ENCODE measurements at regions not wholly inside any gene's neighbourhood (a gene's known extent, or its start where the extent isn't known, plus 50 kb on each side); places are given as distances from the start of the nearest gene placed in this dataset.

DNA sequence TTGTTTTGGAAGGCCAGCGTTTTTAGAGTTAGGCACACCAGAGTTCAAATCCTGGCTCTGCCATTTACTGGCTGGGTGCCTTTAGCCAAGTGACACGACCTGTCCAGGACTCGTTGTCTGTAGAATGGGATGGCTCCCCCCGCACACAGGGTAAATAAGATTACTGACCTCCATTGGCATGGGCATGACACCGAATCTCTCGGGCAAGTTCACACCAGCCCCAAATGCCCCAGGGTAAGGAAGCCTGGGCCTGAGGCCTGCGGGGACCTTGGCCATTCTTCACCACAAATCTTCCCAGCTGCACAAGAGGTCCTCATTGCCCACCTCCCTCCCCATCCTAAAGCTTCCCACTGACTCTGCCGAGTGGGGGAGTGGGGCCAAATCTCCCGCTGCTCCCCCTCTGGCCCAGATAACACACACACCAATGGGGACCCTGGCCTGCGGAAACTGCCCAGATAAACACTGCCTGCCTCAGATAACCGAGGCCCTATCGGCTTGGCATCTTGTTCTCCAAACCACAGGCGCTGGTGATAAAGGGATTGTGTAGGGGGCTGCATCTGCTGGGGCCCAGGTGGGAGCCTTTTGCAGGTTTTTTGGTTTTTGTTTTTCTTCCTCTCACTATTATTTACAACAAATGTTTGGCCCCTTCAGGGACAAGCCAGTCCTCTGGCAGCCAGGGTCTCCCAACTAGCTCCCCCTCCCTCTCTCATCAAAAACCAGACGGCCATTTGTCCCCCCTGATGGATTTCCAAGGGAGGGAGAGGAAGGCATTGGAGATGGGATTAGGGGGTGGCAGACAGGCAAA lies 75.0 kb upstream of the LHX1 start:
- DNase-seq (ENCODE audit: low read depth, low spot score): no peak
- in situ Hi-C loops (cut with HindIII; ENCODE audit: low pct_unique_long_range_greater_than_20kb, low sequenced_read_pairs): no loop called here

DNA sequence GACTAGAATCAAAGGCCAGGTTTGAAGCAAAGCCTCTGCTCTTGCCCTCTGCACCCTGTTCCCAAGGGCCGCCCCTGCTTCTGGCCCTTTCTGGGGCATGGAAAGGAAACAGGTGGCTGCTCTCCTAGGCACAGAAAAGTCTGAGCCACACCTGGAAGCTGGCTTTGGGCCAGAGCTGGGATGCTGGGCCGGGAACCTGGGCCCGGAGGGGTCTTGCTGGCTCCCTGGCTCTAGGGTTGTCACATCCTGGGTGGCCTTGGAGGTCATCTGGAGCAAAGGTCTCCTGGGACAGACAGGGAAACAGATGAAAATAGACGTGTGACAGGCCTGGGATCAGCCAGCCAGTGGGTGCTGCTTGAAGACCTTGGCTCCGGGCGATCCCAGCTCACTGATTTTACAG lies 74.1 kb upstream of the LHX1 start:
- no peak for DNase-seq (ENCODE audit: low read depth, low spot score)
- in situ Hi-C loops (cut with HindIII; ENCODE audit: low pct_unique_long_range_greater_than_20kb, low sequenced_read_pairs): no loop called here

GRCh38 chr17:36863676-36864612 lies 73.3 kb upstream of the LHX1 start:
- in situ Hi-C loops (cut with HindIII; ENCODE audit: low pct_unique_long_range_greater_than_20kb, low sequenced_read_pairs): no loop called here
- DNase-seq (ENCODE audit: low read depth, low spot score): no peak

DNA sequence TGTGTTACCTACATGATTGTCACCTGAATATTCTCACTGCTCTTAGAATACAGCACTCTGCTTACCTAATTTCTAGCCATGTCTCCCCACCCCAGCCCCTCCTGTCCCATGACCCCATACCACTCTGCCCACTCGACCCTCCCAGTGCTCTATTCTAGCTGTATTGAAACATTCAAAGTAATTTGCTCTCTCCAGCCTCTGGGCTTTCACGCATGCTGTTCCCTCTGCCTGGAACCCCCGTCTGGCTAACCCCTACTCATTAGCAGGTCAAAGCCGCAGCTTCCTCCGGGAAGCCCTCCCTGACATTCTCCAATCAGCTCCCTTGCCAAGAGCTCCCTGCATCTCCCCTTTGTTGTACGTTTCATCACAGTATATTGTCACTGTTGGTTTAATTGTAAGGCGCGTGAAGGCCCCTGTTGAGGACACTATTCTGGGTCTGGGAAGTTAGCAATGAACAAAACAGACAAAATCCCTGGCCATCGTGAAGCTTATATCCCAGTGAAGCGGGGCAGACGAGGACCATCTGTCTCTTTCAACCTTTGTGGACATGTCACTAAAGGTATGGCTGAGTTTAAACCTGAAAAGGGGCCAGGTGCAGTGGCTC lies 72.3 kb upstream of the LHX1 start:
- DNase-seq (ENCODE audit: low read depth, low spot score): no peak
- in situ Hi-C loops (cut with HindIII; ENCODE audit: low pct_unique_long_range_greater_than_20kb, low sequenced_read_pairs): no loop called here

GRCh38 chr17:36867716-36868341 lies 69.4 kb upstream of the LHX1 start:
- no peak for DNase-seq (ENCODE audit: low read depth, low spot score)
- in situ Hi-C loops (cut with HindIII; ENCODE audit: low pct_unique_long_range_greater_than_20kb, low sequenced_read_pairs): no loop called here

DNA sequence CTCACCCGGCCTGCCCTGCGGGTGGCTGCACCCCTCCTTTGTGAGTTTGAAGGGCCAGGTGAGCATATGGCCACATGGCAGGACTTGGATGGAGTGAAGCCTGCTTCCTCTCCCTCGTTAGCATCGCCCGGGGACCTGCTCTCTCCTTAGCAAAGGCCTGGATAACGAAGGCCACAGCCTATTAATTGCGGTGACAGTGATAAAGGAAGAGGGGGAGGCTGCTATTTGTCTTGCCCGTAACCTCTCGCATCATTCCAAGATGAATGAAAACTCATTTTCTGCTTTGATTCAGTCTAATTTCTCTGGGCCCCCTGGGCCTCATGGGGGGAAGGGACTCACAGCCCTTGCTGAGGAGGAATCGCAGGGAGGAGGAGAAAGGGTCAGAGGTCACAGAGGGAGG lies 68.5 kb upstream of the LHX1 start:
- DNase-seq (ENCODE audit: low read depth, low spot score): no peak

DNA sequence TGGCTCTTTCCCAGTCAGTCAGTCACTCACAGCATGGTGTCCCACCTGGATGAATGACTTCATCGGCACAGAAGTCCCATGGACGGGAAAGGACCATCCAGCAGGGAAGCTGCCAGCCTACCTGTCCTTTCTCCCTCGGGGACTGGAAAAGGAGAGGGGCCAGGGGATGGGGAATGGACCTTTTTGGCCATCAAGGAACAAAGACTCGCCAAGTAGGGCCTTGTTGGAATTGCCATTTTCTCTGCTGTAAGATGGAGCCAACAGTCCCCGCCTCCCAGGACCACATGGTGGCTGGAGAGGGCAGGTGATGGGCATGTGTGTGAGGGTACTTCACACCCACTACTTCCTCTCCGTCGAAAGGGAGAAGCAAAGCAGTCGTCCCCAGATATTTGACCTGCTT lies 67.8 kb upstream of the LHX1 start:
- no peak for DNase-seq (ENCODE audit: low read depth, low spot score)
- in situ Hi-C loops (cut with HindIII; ENCODE audit: low pct_unique_long_range_greater_than_20kb, low sequenced_read_pairs): no loop called here

More for the DNA sequence above, 68.5 kb upstream of the LHX1 start:
- in situ Hi-C loops (cut with HindIII; ENCODE audit: low pct_unique_long_range_greater_than_20kb, low sequenced_read_pairs): no loop called here

GRCh38 chr17:36869856-36870719 lies 67.2 kb upstream of the LHX1 start:
- peak; percentile 20 for DNase-seq (ENCODE audit: low read depth, low spot score)
- in situ Hi-C loops (cut with HindIII; ENCODE audit: low pct_unique_long_range_greater_than_20kb, low sequenced_read_pairs): no loop called here

- DNase-seq (ENCODE audit: low read depth, low spot score): no peak
- in situ Hi-C loops (cut with HindIII; ENCODE audit: low pct_unique_long_range_greater_than_20kb, low sequenced_read_pairs): no loop called here
Observed at GRCh38 chr17:36870720-36870999, 66.6 kb upstream of the LHX1 start.

- in situ Hi-C loops (cut with HindIII; ENCODE audit: low pct_unique_long_range_greater_than_20kb, low sequenced_read_pairs): no loop called here
- DNase-seq (ENCODE audit: low read depth, low spot score): no peak
Observed at GRCh38 chr17:36875698-36876293, 61.5 kb upstream of the LHX1 start.

- in situ Hi-C loops (cut with HindIII; ENCODE audit: low pct_unique_long_range_greater_than_20kb, low sequenced_read_pairs): no loop called here
- DNase-seq (ENCODE audit: low read depth, low spot score): no peak
Observed at GRCh38 chr17:36876966-36877365, 60.3 kb upstream of the LHX1 start.

DNA sequence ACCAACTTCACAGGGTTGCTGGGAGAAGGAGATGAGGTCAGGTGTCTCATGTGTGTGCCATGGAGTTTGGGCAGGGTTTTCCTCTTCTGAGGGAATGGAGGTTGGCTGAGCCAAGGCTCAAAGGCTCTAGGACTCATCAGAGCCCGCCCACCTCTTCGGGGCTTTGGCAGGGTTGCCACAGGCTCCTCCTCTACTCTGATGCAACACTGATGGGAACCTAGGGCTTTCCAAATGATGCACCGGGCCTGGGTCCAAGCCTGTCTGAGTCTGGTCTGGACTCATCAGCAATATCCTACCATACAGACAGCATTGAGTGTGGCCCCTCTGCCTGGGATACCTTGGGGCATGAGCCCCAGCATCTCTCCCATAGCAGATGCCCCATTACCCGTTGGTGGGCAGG lies 59.5 kb upstream of the LHX1 start:
- in situ Hi-C loops (cut with HindIII; ENCODE audit: low pct_unique_long_range_greater_than_20kb, low sequenced_read_pairs): no loop called here
- DNase-seq (ENCODE audit: low read depth, low spot score): no peak

DNA sequence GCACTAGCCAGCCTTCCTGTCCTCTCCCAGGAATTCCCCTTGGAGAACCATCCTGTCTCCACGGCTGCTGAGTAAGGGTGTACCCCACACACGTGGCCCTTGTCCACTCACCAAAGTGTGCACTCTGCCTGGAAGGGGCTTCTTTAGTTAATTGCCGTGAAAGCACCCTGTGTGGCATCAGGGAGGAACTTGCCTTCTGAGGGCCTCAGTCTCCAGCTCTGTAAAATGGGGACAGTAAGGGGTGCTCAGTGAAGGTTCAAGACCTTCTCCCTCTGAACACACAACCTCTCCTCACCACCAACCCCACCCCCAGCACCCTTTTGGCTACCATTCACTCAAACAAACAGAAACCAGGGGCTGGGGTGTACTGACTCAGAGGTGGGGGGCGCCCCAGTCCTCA lies 59.1 kb upstream of the LHX1 start:
- DNase-seq (ENCODE audit: low read depth, low spot score): no peak
- in situ Hi-C loops (cut with HindIII; ENCODE audit: low pct_unique_long_range_greater_than_20kb, low sequenced_read_pairs): no loop called here

DNA sequence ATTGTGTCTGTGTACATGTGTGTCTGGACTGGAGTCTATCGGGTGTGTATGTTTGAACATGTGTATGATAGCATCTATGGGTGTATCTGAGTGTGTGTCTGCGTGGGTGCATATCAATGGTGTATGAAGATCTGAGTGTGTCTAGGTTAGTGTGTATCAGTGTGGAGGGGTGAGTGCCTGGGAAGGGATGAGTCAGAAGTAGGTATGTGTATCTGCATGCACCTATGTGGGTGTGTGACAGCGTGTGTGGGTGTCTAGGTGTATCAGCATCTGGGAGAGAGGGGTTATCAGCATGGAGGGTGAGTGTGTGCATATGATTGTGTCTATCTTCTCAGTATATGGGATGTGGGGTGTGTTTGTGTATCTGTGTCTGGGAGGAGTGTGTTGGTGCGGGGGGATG lies 58.2 kb upstream of the LHX1 start:
- in situ Hi-C loops (cut with HindIII; ENCODE audit: low pct_unique_long_range_greater_than_20kb, low sequenced_read_pairs): no loop called here
- no peak for DNase-seq (ENCODE audit: low read depth, low spot score)

DNA sequence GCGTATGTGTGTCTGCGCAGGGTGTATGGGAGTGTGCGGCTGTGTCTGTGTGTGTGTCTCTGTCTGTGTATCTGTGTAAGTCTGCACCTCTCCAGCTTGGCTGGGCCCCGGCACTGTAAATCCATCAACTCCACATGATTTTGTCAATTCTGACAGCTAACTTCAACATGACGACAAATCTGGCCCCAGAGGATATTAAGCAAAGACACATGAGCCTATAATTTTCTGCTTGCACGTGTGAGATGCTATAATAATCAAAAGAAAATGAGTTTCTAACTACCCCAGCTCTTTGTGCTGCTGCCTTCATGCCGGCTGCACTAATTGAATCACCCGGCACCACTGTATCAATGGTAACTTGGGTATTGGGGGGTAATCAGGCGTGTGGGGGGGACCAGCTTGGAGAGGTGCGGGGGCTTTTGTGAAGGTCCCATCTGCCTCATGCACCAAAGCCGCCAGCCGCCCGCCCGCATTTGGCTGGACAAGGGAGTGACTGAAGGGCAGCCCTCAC lies 57.6 kb upstream of the LHX1 start:
- in situ Hi-C loops (cut with HindIII; ENCODE audit: low pct_unique_long_range_greater_than_20kb, low sequenced_read_pairs): no loop called here

GRCh38 chr17:36880268-36880905 lies 56.9 kb upstream of the LHX1 start:
- DNase-seq (ENCODE audit: low read depth, low spot score): no peak

More for the DNA sequence above, 57.6 kb upstream of the LHX1 start:
- no peak for DNase-seq (ENCODE audit: low read depth, low spot score)

More at GRCh38 chr17:36880268-36880905, 56.9 kb upstream of the LHX1 start:
- in situ Hi-C loops (cut with HindIII; ENCODE audit: low pct_unique_long_range_greater_than_20kb, low sequenced_read_pairs): no loop called here

Measured in SK-MEL-5 (cell line).